Glutamatergic neuron (in vitro differentiated cells): ENCODE measurements at regions not wholly inside any gene's neighbourhood (a gene's known extent, or its start where the extent isn't known, plus 50 kb on each side); places are given as distances from the start of the nearest gene placed in this dataset.
A peak's percentile ranks its signal among the peaks of the same experiment; 100 is the strongest.

Source experiments
- DNase-seq: peaks from one replicate; pipeline ENCODE4 v3.0.0; 2022
- H3K27ac Mint-ChIP-seq: one replicate; pipeline ENCODE4 v1.8.0; 2020; ENCODE audit warnings: mild to moderate bottlenecking, mixed read lengths, inconsistent platforms; ENCODE audit not compliant: unreplicated experiment
- H3K27me3 Mint-ChIP-seq: one replicate; pipeline ENCODE4 v1.8.0; 2020; ENCODE audit warnings: mild to moderate bottlenecking, moderate library complexity, mixed read lengths, inconsistent platforms; ENCODE audit not compliant: unreplicated experiment
- H3K36me3 Mint-ChIP-seq: one replicate; pipeline ENCODE4 v1.8.0; 2020; ENCODE audit warnings: mild to moderate bottlenecking, mixed read lengths, inconsistent platforms; ENCODE audit not compliant: unreplicated experiment
- H3K4me1 Mint-ChIP-seq: one replicate; pipeline ENCODE4 v1.8.0; 2020; ENCODE audit warnings: mild to moderate bottlenecking, low read depth, mixed read lengths, inconsistent platforms; ENCODE audit not compliant: unreplicated experiment
- H3K4me3 Mint-ChIP-seq: one replicate; pipeline ENCODE4 v1.8.0; 2020; ENCODE audit warnings: mild to moderate bottlenecking, mixed read lengths, inconsistent platforms; ENCODE audit not compliant: unreplicated experiment
- H3K9me3 Mint-ChIP-seq: one replicate; pipeline ENCODE4 v1.8.0; 2020; ENCODE audit warnings: mild to moderate bottlenecking, moderate library complexity, mixed read lengths, inconsistent platforms; ENCODE audit not compliant: unreplicated experiment
- TF ChIP-seq, protein P1 (sequence below): fragments of 200-600 bp; sonication (generic); IDR thresholded peaks from one replicate; pipeline ENCODE4 v1.5.0; 2021; ENCODE audit not compliant: partially characterized antibody, unreplicated experiment

DNA sequence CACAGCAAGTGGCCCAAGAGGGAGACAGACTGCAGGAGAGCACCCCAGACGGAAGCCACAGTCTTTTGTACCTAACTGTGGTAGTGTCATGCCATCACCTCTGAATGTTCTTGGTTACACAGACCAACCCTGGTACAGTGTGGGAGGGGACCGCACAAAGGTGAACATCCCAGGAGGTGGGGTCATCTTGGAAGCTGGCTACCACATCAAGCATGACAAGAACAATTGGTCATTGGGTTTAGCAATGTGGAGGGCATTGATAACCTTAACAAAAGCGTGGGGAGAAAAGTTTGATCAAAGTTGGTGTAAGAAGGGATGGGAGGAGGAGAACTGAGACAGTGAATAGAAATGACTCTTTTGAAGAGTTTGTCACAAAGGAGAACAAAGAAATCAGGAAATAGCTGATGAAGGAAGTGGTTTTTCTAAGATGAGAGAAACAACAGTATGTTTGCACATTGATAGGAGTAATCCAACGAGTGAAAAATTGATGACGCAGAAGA is 87.1 kb upstream of the CACNA1E start:
- Mint-ChIP-seq H3K36me3 (no peaks in the 10 kb centered on the region), H3K9me3 (peaks cover 7% of the 10 kb centered on the region), H3K27me3 (peaks cover 15% of the 10 kb centered on the region), H3K4me3 (no peak overlapping the region), H3K27ac (no peak overlapping the region), H3K4me1 (peaks cover 38% of the 10 kb centered on the region)
- TF ChIP-seq, protein P1, sequence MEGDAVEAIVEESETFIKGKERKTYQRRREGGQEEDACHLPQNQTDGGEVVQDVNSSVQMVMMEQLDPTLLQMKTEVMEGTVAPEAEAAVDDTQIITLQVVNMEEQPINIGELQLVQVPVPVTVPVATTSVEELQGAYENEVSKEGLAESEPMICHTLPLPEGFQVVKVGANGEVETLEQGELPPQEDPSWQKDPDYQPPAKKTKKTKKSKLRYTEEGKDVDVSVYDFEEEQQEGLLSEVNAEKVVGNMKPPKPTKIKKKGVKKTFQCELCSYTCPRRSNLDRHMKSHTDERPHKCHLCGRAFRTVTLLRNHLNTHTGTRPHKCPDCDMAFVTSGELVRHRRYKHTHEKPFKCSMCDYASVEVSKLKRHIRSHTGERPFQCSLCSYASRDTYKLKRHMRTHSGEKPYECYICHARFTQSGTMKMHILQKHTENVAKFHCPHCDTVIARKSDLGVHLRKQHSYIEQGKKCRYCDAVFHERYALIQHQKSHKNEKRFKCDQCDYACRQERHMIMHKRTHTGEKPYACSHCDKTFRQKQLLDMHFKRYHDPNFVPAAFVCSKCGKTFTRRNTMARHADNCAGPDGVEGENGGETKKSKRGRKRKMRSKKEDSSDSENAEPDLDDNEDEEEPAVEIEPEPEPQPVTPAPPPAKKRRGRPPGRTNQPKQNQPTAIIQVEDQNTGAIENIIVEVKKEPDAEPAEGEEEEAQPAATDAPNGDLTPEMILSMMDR, result no peak
- DNase-seq, result no peak

DNA sequence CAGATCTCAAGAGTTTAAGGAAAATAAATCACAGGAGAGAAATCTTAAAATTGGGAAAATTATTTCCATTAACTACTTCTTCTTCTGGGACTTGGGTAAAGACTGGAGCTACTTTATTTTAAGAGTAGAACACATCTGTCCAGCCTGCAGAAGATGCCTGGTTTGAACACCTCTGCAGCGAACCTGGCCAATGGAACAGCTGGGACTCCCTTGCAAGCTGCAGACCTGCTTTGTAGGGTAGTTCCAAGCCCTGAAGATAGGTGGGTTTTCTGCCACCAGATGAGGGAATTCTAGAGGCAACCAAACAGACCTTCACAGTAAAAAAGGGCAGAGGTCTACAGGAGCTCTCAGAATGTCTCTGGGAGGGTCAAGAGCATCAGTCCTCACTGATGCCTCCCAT is 86.5 kb upstream of the CACNA1E start:
- Mint-ChIP-seq H3K36me3 (no peaks in the 10 kb centered on the region), H3K27ac (no peak overlapping the region), H3K4me1 (peaks cover 36% of the 10 kb centered on the region), H3K27me3 (peaks cover 12% of the 10 kb centered on the region), H3K4me3 (no peak overlapping the region), H3K9me3 (peaks cover 7% of the 10 kb centered on the region)
- DNase-seq, result no peak
- TF ChIP-seq, protein P1, result no peak

GRCh38 chr1:181397845-181398244 is 85.5 kb upstream of the CACNA1E start:
- TF ChIP-seq, protein P1, result no peak
- peak; percentile 33 for DNase-seq
- H3K27me3 Mint-ChIP-seq, result peaks cover 8% of the 10 kb centered on the region
- H3K27ac Mint-ChIP-seq, result peak overlapping the region; percentile 88
- peaks cover 28% of the 10 kb centered on the region for H3K4me1 Mint-ChIP-seq
- H3K36me3 Mint-ChIP-seq, result no peaks in the 10 kb centered on the region
- H3K9me3 Mint-ChIP-seq, result peaks cover 7% of the 10 kb centered on the region
- H3K4me3 Mint-ChIP-seq, result peak overlapping the region; percentile 61

GRCh38 chr1:181398544-181398943 is 84.8 kb upstream of the CACNA1E start:
- H3K27me3 Mint-ChIP-seq, result peaks cover 7% of the 10 kb centered on the region
- no peaks in the 10 kb centered on the region for H3K36me3 Mint-ChIP-seq
- TF ChIP-seq, protein P1, result no peak
- H3K4me3 Mint-ChIP-seq, result no peak overlapping the region
- peak overlapping the region; percentile 52 for H3K27ac Mint-ChIP-seq
- H3K9me3 Mint-ChIP-seq, result peaks cover 7% of the 10 kb centered on the region
- H3K4me1 Mint-ChIP-seq, result peaks cover 28% of the 10 kb centered on the region
- DNase-seq, result no peak

GRCh38 chr1:181405584-181405983 is 77.7 kb upstream of the CACNA1E start:
- no peak overlapping the region for H3K27ac Mint-ChIP-seq
- H3K36me3 Mint-ChIP-seq, result no peaks in the 10 kb centered on the region
- H3K9me3 Mint-ChIP-seq, result no peaks in the 10 kb centered on the region
- no peak for DNase-seq
- H3K4me1 Mint-ChIP-seq, result peaks cover 8% of the 10 kb centered on the region
- H3K27me3 Mint-ChIP-seq, result peaks cover 2% of the 10 kb centered on the region
- no peak overlapping the region for H3K4me3 Mint-ChIP-seq
- TF ChIP-seq, protein P1, result no peak
